ENCODE measurements at regions not wholly inside any gene's neighbourhood (a gene's known extent, or its start where the extent isn't known, plus 50 kb on each side); places are given as distances from the start of the nearest gene placed in this dataset.

GRCh38 chr12:132439333-132439904 lies 50.5 kb upstream of the FBRSL1 start:
- no peak for DNase-seq (ENCODE audit: low read depth, low spot score)

- no peak for DNase-seq (ENCODE audit: low read depth, low spot score)
Measured at GRCh38 chr12:132438726-132439125, 51.2 kb upstream of the FBRSL1 start.

- no peak for DNase-seq (ENCODE audit: low read depth, low spot score)
Measured at GRCh38 chr12:132437943-132438700, 51.8 kb upstream of the FBRSL1 start.

GRCh38 chr12:132437252-132437932 lies 52.6 kb upstream of the FBRSL1 start:
- DNase-seq (ENCODE audit: low read depth, low spot score) = no peak

- DNase-seq (ENCODE audit: low read depth, low spot score) = no peak
Measured at GRCh38 chr12:132436791-132437251, 53.1 kb upstream of the FBRSL1 start.

GRCh38 chr12:132435486-132436187 lies 54.3 kb upstream of the FBRSL1 start:
- DNase-seq (ENCODE audit: low read depth, low spot score) = no peak

- no peak for DNase-seq (ENCODE audit: low read depth, low spot score)
Measured at GRCh38 chr12:132433641-132434395, 56.1 kb upstream of the FBRSL1 start.

- no peak for DNase-seq (ENCODE audit: low read depth, low spot score)
Measured at GRCh38 chr12:132432721-132433577, 57.0 kb upstream of the FBRSL1 start.

- no peak for DNase-seq (ENCODE audit: low read depth, low spot score)
Measured at GRCh38 chr12:132432126-132432705, 57.7 kb upstream of the FBRSL1 start.

- no peak for DNase-seq (ENCODE audit: low read depth, low spot score)
Measured at GRCh38 chr12:132430838-132431774, 58.8 kb upstream of the FBRSL1 start.

GRCh38 chr12:132429946-132430643 lies 59.9 kb upstream of the FBRSL1 start:
- DNase-seq (ENCODE audit: low read depth, low spot score) = no peak

- DNase-seq (ENCODE audit: low read depth, low spot score) = no peak
Measured at GRCh38 chr12:132429602-132429945, 60.4 kb upstream of the FBRSL1 start.

- no peak for DNase-seq (ENCODE audit: low read depth, low spot score)
Measured at GRCh38 chr12:132428936-132429601, 60.9 kb upstream of the FBRSL1 start.

- DNase-seq (ENCODE audit: low read depth, low spot score) = no peak
Measured at GRCh38 chr12:132427999-132428935, 61.7 kb upstream of the FBRSL1 start.

- no peak for DNase-seq (ENCODE audit: low read depth, low spot score)
Measured at GRCh38 chr12:132427174-132427768, 62.7 kb upstream of the FBRSL1 start.
